OCI-LY7 (cell line): ENCODE measurements at regions not wholly inside any gene's neighbourhood (a gene's known extent, or its start where the extent isn't known, plus 50 kb on each side); places are given as distances from the start of the nearest gene placed in this dataset.

ENCODE experiments used
- CTCF ChIP-seq: fragments of 200-600 bp; sonication (generic); conservative IDR thresholded peaks from 2 replicates; pipeline ENCODE4 v1.5.1; 2014; ENCODE audit warnings: mild to moderate bottlenecking, antibody characterized with exemption, low read length, moderate library complexity, mixed read lengths
- EZH2phosphoT487 ChIP-seq: fragments of 200-600 bp; sonication (generic); IDR thresholded peaks from 2 replicates; pipeline ENCODE4 v1.6.1; 2018; ENCODE audit warnings: low read depth, borderline replicate concordance, mild to moderate bottlenecking, mixed run types, antibody characterized with exemption, low read length, moderate library complexity, mixed read lengths

GRCh38 chr6:22647719-22648118 lies 78.4 kb downstream of the HDGFL1 start:
- TF ChIP-seq CTCF, result no peak
- TF ChIP-seq EZH2phosphoT487, result no peak
